ENCODE measurements at regions not wholly inside any gene's neighbourhood (a gene's known extent, or its start where the extent isn't known, plus 50 kb on each side); places are given as distances from the start of the nearest gene placed in this dataset.

DNA sequence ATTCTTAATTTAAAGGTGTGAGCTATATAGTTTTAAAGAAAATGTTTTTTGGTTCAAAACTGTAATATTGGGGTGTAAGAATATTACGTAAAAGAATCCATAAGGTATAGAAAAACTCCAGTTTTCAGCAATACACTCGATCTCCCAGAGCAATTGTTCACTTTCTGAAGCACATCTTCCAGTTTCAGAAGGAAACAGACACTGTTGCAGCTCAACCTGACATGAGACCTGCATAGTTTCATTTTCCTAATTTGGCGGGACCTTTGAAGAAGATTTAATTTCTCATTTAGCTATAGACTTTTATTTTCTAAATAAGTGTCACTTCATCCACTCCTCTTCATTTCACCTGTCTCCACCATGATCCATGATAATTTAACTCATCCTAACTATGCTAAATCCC, 281.5 kb downstream of the HTR1B start:
- TF ChIP-seq, protein P1, sequence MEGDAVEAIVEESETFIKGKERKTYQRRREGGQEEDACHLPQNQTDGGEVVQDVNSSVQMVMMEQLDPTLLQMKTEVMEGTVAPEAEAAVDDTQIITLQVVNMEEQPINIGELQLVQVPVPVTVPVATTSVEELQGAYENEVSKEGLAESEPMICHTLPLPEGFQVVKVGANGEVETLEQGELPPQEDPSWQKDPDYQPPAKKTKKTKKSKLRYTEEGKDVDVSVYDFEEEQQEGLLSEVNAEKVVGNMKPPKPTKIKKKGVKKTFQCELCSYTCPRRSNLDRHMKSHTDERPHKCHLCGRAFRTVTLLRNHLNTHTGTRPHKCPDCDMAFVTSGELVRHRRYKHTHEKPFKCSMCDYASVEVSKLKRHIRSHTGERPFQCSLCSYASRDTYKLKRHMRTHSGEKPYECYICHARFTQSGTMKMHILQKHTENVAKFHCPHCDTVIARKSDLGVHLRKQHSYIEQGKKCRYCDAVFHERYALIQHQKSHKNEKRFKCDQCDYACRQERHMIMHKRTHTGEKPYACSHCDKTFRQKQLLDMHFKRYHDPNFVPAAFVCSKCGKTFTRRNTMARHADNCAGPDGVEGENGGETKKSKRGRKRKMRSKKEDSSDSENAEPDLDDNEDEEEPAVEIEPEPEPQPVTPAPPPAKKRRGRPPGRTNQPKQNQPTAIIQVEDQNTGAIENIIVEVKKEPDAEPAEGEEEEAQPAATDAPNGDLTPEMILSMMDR (IDR thresholded peaks at IDR 0.05; ENCODE audit: poor library complexity): no peak
- no peak for TF ChIP-seq EZH2phosphoT487 (IDR thresholded peaks at IDR 0.05; ENCODE audit: low read depth, severe bottlenecking, unreplicated experiment)

Data from hepatocyte (in vitro differentiated cells).